Ishikawa (cell line): ENCODE measurements at regions not wholly inside any gene's neighbourhood (a gene's known extent, or its start where the extent isn't known, plus 50 kb on each side); places are given as distances from the start of the nearest gene placed in this dataset.

Experiments used
- CEBPB ChIP-seq: IDR thresholded peaks from 2 replicates; pipeline ENCODE4 v1.6.1; 2012
- CREB1 ChIP-seq: IDR thresholded peaks from 2 replicates; pipeline ENCODE4 v1.6.1; 2012; ENCODE audit warnings: low read depth
- EGR1 ChIP-seq: IDR thresholded peaks from 2 replicates; pipeline ENCODE4 v1.6.1; 2012
- EP300 ChIP-seq: IDR thresholded peaks from 2 replicates; pipeline ENCODE4 v1.6.1; 2012; ENCODE audit warnings: borderline replicate concordance
- FOXM1 ChIP-seq: IDR thresholded peaks from 2 replicates; pipeline ENCODE4 v1.6.1; 2012; ENCODE audit warnings: low read depth, borderline replicate concordance
- MAX ChIP-seq: IDR thresholded peaks from 2 replicates; pipeline ENCODE4 v1.6.1; 2012
- NFIC ChIP-seq: IDR thresholded peaks from 2 replicates; pipeline ENCODE4 v1.6.1; 2012
- RAD21 ChIP-seq: IDR thresholded peaks from 2 replicates; pipeline ENCODE4 v1.6.1; 2012; ENCODE audit warnings: low read depth
- REST ChIP-seq: IDR thresholded peaks from 2 replicates; pipeline ENCODE4 v1.6.1; 2012; ENCODE audit warnings: low read depth, mild to moderate bottlenecking
- TAF1 ChIP-seq: IDR thresholded peaks from 2 replicates; pipeline ENCODE4 v1.6.1; 2012; ENCODE audit warnings: low read depth, mild to moderate bottlenecking
- TCF12 ChIP-seq: IDR thresholded peaks from 2 replicates; pipeline ENCODE4 v1.6.1; 2012; ENCODE audit warnings: low read depth
- TEAD4 ChIP-seq: IDR thresholded peaks from 2 replicates; pipeline ENCODE4 v1.6.1; 2012
- USF1 ChIP-seq: IDR thresholded peaks from 2 replicates; pipeline ENCODE4 v1.6.1; 2012
- YY1 ChIP-seq: IDR thresholded peaks from 2 replicates; pipeline ENCODE4 v1.6.1; 2012; ENCODE audit warnings: low read depth
- ZBTB7A ChIP-seq: IDR thresholded peaks from 2 replicates; pipeline ENCODE4 v1.6.1; 2012; ENCODE audit warnings: low read depth

- TF ChIP-seq CREB1, result no peak
- no peak for TF ChIP-seq YY1
- TF ChIP-seq TAF1, result no peak
- TF ChIP-seq EGR1, result no peak
- no peak for TF ChIP-seq TCF12
- no peak for TF ChIP-seq USF1
- TF ChIP-seq MAX, result no peak
- no peak for TF ChIP-seq NFIC
Measured at GRCh38 chr5:67643536-67643935, 446.9 kb upstream of the CD180 start.

GRCh38 chr5:67639976-67640375, 443.4 kb upstream of the CD180 start:
- TF ChIP-seq USF1 (no peak), EGR1 (no peak), ZBTB7A (no peak), TEAD4 (no peak), REST (no peak), CREB1 (no peak), YY1 (no peak), FOXM1 (no peak), EP300 (no peak), MAX (no peak), NFIC (no peak), TAF1 (no peak), TCF12 (no peak), CEBPB (no peak), RAD21 (no peak)

GRCh38 chr5:67639313-67639712, 442.7 kb upstream of the CD180 start:
- TF ChIP-seq NFIC (no peak), REST (no peak), CREB1 (no peak), RAD21 (no peak), CEBPB (no peak), TAF1 (no peak), EP300 (no peak), ZBTB7A (no peak), FOXM1 (no peak), MAX (no peak), TEAD4 (no peak), USF1 (no peak), EGR1 (no peak), YY1 (no peak), TCF12 (no peak)

- TF ChIP-seq CREB1 (no peak), USF1 (no peak), REST (no peak), NFIC (no peak), TEAD4 (no peak), EGR1 (no peak), YY1 (no peak), CEBPB (no peak), MAX (no peak), EP300 (no peak), TCF12 (no peak), RAD21 (no peak), FOXM1 (no peak), TAF1 (no peak), ZBTB7A (no peak)
Measured at GRCh38 chr5:67636850-67637524, 440.4 kb upstream of the CD180 start.
